ENCODE measurements at regions not wholly inside any gene's neighbourhood (a gene's known extent, or its start where the extent isn't known, plus 50 kb on each side); places are given as distances from the start of the nearest gene placed in this dataset.
"Not testable (repeated sequence)": the region's sequence is repeated elsewhere in the genome, so short reads cannot be mapped to it uniquely, and the experiment has no call there.

- not testable (repeated sequence) for DNase-seq (ENCODE audit: low read depth); H3K4me3 ChIP-seq (ENCODE audit: low read depth, low read length)
These were observed 52.8 kb downstream of the FOXD4L6 start for GRCh38 chr9:41075671-41076070.

GRCh38 chr9:41074356-41074942 is 54.0 kb downstream of the FOXD4L6 start:
- peak overlapping the region; percentile 70 for H3K4me3 ChIP-seq (ENCODE audit: low read depth, low read length)
- not testable (repeated sequence) for DNase-seq (ENCODE audit: low read depth)

- DNase-seq (ENCODE audit: low read depth): not testable (repeated sequence)
- H3K4me3 ChIP-seq (ENCODE audit: low read depth, low read length): peak overlapping the region; percentile 70
These were observed 54.8 kb downstream of the FOXD4L6 start for GRCh38 chr9:41073471-41074243.

GRCh38 chr9:41064125-41064795 is 64.2 kb downstream of the FOXD4L6 start:
- not testable (repeated sequence) for DNase-seq (ENCODE audit: low read depth); H3K4me3 ChIP-seq (ENCODE audit: low read depth, low read length)

- not testable (repeated sequence) for H3K4me3 ChIP-seq (ENCODE audit: low read depth, low read length); DNase-seq (ENCODE audit: low read depth)
These were observed 65.2 kb downstream of the FOXD4L6 start for GRCh38 chr9:41063243-41063642.

GRCh38 chr9:41059603-41060002 is 68.9 kb downstream of the FOXD4L6 start:
- DNase-seq (ENCODE audit: low read depth): not testable (repeated sequence)

GRCh38 chr9:41053666-41054363 is 74.7 kb downstream of the FOXD4L6 start:
- peak; percentile 60 for DNase-seq (ENCODE audit: low read depth)
- H3K4me3 ChIP-seq (ENCODE audit: low read depth, low read length): not testable (repeated sequence)

More at GRCh38 chr9:41059603-41060002, 68.9 kb downstream of the FOXD4L6 start:
- H3K4me3 ChIP-seq (ENCODE audit: low read depth, low read length): not testable (repeated sequence)

- DNase-seq (ENCODE audit: low read depth); H3K4me3 ChIP-seq (ENCODE audit: low read depth, low read length): not testable (repeated sequence)
These were observed 79.8 kb downstream of the FOXD4L6 start for GRCh38 chr9:41048672-41049071.

GRCh38 chr9:41047792-41048191 is 80.7 kb downstream of the FOXD4L6 start:
- DNase-seq (ENCODE audit: low read depth); H3K4me3 ChIP-seq (ENCODE audit: low read depth, low read length): not testable (repeated sequence)

- H3K4me3 ChIP-seq (ENCODE audit: low read depth, low read length); DNase-seq (ENCODE audit: low read depth): not testable (repeated sequence)
These were observed 83.6 kb downstream of the FOXD4L6 start for GRCh38 chr9:41044930-41045329.

GRCh38 chr9:41043433-41043832 is 85.0 kb downstream of the FOXD4L6 start:
- not testable (repeated sequence) for H3K4me3 ChIP-seq (ENCODE audit: low read depth, low read length); DNase-seq (ENCODE audit: low read depth)

GRCh38 chr9:41042111-41042510 is 86.4 kb downstream of the FOXD4L6 start:
- not testable (repeated sequence) for DNase-seq (ENCODE audit: low read depth); H3K4me3 ChIP-seq (ENCODE audit: low read depth, low read length)

GRCh38 chr9:41040705-41041342 is 87.7 kb downstream of the FOXD4L6 start:
- H3K4me3 ChIP-seq (ENCODE audit: low read depth, low read length): not testable (repeated sequence)
- peak; percentile 23 for DNase-seq (ENCODE audit: low read depth)

GRCh38 chr9:41035276-41035675 is 93.2 kb downstream of the FOXD4L6 start:
- DNase-seq (ENCODE audit: low read depth); H3K4me3 ChIP-seq (ENCODE audit: low read depth, low read length): not testable (repeated sequence)

- not testable (repeated sequence) for DNase-seq (ENCODE audit: low read depth); H3K4me3 ChIP-seq (ENCODE audit: low read depth, low read length)
These were observed 93.7 kb downstream of the FOXD4L6 start for GRCh38 chr9:41034699-41035197.

- not testable (repeated sequence) for DNase-seq (ENCODE audit: low read depth); H3K4me3 ChIP-seq (ENCODE audit: low read depth, low read length)
These were observed 94.6 kb downstream of the FOXD4L6 start for GRCh38 chr9:41033877-41034276.

- not testable (repeated sequence) for DNase-seq (ENCODE audit: low read depth)
These were observed 95.1 kb downstream of the FOXD4L6 start for GRCh38 chr9:41033360-41033759.

GRCh38 chr9:41026912-41027676 is 101.4 kb downstream of the FOXD4L6 start:
- not testable (repeated sequence) for H3K4me3 ChIP-seq (ENCODE audit: low read depth, low read length); DNase-seq (ENCODE audit: low read depth)

More at GRCh38 chr9:41033360-41033759, 95.1 kb downstream of the FOXD4L6 start:
- not testable (repeated sequence) for H3K4me3 ChIP-seq (ENCODE audit: low read depth, low read length)

Measured in epithelial cell of proximal tubule (primary cell).